ENCODE measurements at regions not wholly inside any gene's neighbourhood (a gene's known extent, or its start where the extent isn't known, plus 50 kb on each side); places are given as distances from the start of the nearest gene placed in this dataset.

- CTCF ChIA-PET = interaction anchor here (0.6 to 0.9 kb wide), 3 partner anchors 8 to 690 kb away, joined by 3 to 4 read pairs (median 3); no protein-coding TSS in a partner anchor
Observed at GRCh38 chr13:61994174-61994573, 578.5 kb upstream of the PCDH20 start.

GRCh38 chr13:61989978-61990377 is 574.3 kb upstream of the PCDH20 start:
- no peak for DNase-seq (ENCODE audit: extremely low spot score)
- CTCF ChIA-PET = no interaction called here
- TF ChIP-seq CTCF (IDR thresholded peaks at IDR 0.05; ENCODE audit: control extremely low read depth, extremely low read depth, low read depth, missing control alignments) = no peak
- POLR2A ChIA-PET = no interaction called here

More at GRCh38 chr13:61994174-61994573, 578.5 kb upstream of the PCDH20 start:
- TF ChIP-seq CTCF (IDR thresholded peaks at IDR 0.05; ENCODE audit: control extremely low read depth, extremely low read depth, low read depth, missing control alignments) = no peak
- no peak for DNase-seq (ENCODE audit: extremely low spot score)
- POLR2A ChIA-PET = no interaction called here

- DNase-seq (ENCODE audit: extremely low spot score) = no peak
- POLR2A ChIA-PET = no interaction called here
- no peak for TF ChIP-seq CTCF (IDR thresholded peaks at IDR 0.05; ENCODE audit: control extremely low read depth, extremely low read depth, low read depth, missing control alignments)
- CTCF ChIA-PET = no interaction called here
Observed at GRCh38 chr13:61988810-61989209, 573.2 kb upstream of the PCDH20 start.

- ChIA-PET POLR2A (no interaction called here), CTCF (no interaction called here)
- TF ChIP-seq CTCF (IDR thresholded peaks at IDR 0.05; ENCODE audit: control extremely low read depth, extremely low read depth, low read depth, missing control alignments) = no peak
Observed at GRCh38 chr13:61975001-61975400, 559.4 kb upstream of the PCDH20 start.

GRCh38 chr13:61965756-61966155 is 550.1 kb upstream of the PCDH20 start:
- ChIA-PET POLR2A (no interaction called here), CTCF (interaction anchor here (0.7 kb wide), 1 partner anchor 26 kb away, joined by 3 read pairs; no protein-coding TSS in a partner anchor)
- TF ChIP-seq CTCF (IDR thresholded peaks at IDR 0.05; ENCODE audit: control extremely low read depth, extremely low read depth, low read depth, missing control alignments) = no peak
- no peak for DNase-seq (ENCODE audit: extremely low spot score)

More at GRCh38 chr13:61975001-61975400, 559.4 kb upstream of the PCDH20 start:
- no peak for DNase-seq (ENCODE audit: extremely low spot score)

GRCh38 chr13:61960981-61961380 is 545.3 kb upstream of the PCDH20 start:
- CTCF ChIA-PET = interaction anchor here (1.2 kb wide), 1 partner anchor 12 kb away, joined by 3 read pairs; no protein-coding TSS in a partner anchor
- no peak for TF ChIP-seq CTCF (IDR thresholded peaks at IDR 0.05; ENCODE audit: control extremely low read depth, extremely low read depth, low read depth, missing control alignments)
- no peak for DNase-seq (ENCODE audit: extremely low spot score)
- POLR2A ChIA-PET = no interaction called here
